ENCODE measurements at regions not wholly inside any gene's neighbourhood (a gene's known extent, or its start where the extent isn't known, plus 50 kb on each side); places are given as distances from the start of the nearest gene placed in this dataset.

GRCh38 chr6:1129131-1129530 is 182.8 kb upstream of the FOXQ1 start:
- Histone ChIP-seq H3F3A (ENCODE audit: low read depth) (no peaks in the 10 kb centered on the region), H2AFZ (replicated peaks) (no peak overlapping the region), H3K4me2 (no peak overlapping the region), H3K36me3 (no peaks in the 10 kb centered on the region), H3K4me1 (no peaks in the 10 kb centered on the region), H3K4me3 (no peak overlapping the region), H3K27me3 (no peaks in the 10 kb centered on the region), H3K9ac (no peak overlapping the region), H3K79me2 (ENCODE audit: low read depth) (no peaks in the 10 kb centered on the region), H3K9me3 (ENCODE audit: low read depth) (no peaks in the 10 kb centered on the region), H4K20me1 (ENCODE audit: low read depth) (no peaks in the 10 kb centered on the region), H3K27ac (no peak overlapping the region)
- TF ChIP-seq CTCF (IDR thresholded peaks at IDR 0.05) (no peak), EZH2phosphoT487 (IDR thresholded peaks at IDR 0.05) (no peak)
- DNase-seq (ENCODE audit: low spot score), result no peak
- no peak overlapping the region for H3K4me3 Mint-ChIP-seq
- peaks cover 2% of the 10 kb centered on the region for H3K9me3 Mint-ChIP-seq
- peaks cover 6% of the 10 kb centered on the region for H3K27me3 Mint-ChIP-seq (ENCODE audit: insufficient read depth, low read depth)
- no peaks in the 10 kb centered on the region for H3K36me3 Mint-ChIP-seq
- peaks cover 4% of the 10 kb centered on the region for H3K4me1 Mint-ChIP-seq
- peak overlapping the region; percentile 57 for H3K27ac Mint-ChIP-seq

GRCh38 chr6:1127597-1128288 is 184.2 kb upstream of the FOXQ1 start:
- H3K27ac Mint-ChIP-seq, result no peak overlapping the region
- H3K4me2 ChIP-seq, result no peak overlapping the region
- H3K36me3 Mint-ChIP-seq, result no peaks in the 10 kb centered on the region
- no peak overlapping the region for H3K4me3 ChIP-seq
- H3K4me3 Mint-ChIP-seq, result no peak overlapping the region
- H3K27ac ChIP-seq, result no peak overlapping the region
- no peak for DNase-seq (ENCODE audit: low spot score)
- H3K79me2 ChIP-seq (ENCODE audit: low read depth), result no peaks in the 10 kb centered on the region
- peaks cover 4% of the 10 kb centered on the region for H3K27me3 Mint-ChIP-seq (ENCODE audit: insufficient read depth, low read depth)
- no peak overlapping the region for H3K9ac ChIP-seq
- TF ChIP-seq EZH2phosphoT487 (IDR thresholded peaks at IDR 0.05) (no peak), CTCF (IDR thresholded peaks at IDR 0.05) (no peak), EZH2 (IDR thresholded peaks at IDR 0.05) (no peak)
- H3K9me3 Mint-ChIP-seq, result peaks cover 2% of the 10 kb centered on the region
- H3K4me1 ChIP-seq, result no peaks in the 10 kb centered on the region
- H3K27me3 ChIP-seq, result no peaks in the 10 kb centered on the region
- no peak overlapping the region for H2AFZ ChIP-seq (replicated peaks)
- H3F3A ChIP-seq (ENCODE audit: low read depth), result no peaks in the 10 kb centered on the region
- H3K36me3 ChIP-seq, result no peaks in the 10 kb centered on the region
- H4K20me1 ChIP-seq (ENCODE audit: low read depth), result no peaks in the 10 kb centered on the region
- H3K9me3 ChIP-seq (ENCODE audit: low read depth), result no peaks in the 10 kb centered on the region
- H3K4me1 Mint-ChIP-seq, result peaks cover 4% of the 10 kb centered on the region

- Histone ChIP-seq H3K9me3 (ENCODE audit: low read depth) (no peaks in the 10 kb centered on the region), H4K20me1 (ENCODE audit: low read depth) (no peaks in the 10 kb centered on the region), H3K4me2 (no peak overlapping the region), H3K79me2 (ENCODE audit: low read depth) (no peaks in the 10 kb centered on the region), H2AFZ (replicated peaks) (no peak overlapping the region), H3K36me3 (no peaks in the 10 kb centered on the region), H3K4me1 (no peaks in the 10 kb centered on the region), H3K27me3 (no peaks in the 10 kb centered on the region), H3K27ac (no peak overlapping the region), H3K9ac (no peak overlapping the region), H3K4me3 (no peak overlapping the region), H3F3A (ENCODE audit: low read depth) (no peaks in the 10 kb centered on the region)
- no peak for DNase-seq (ENCODE audit: low spot score)
- Mint-ChIP-seq H3K9me3 (peaks cover 2% of the 10 kb centered on the region), H3K27ac (no peak overlapping the region), H3K4me3 (no peak overlapping the region), H3K27me3 (ENCODE audit: insufficient read depth, low read depth) (peaks cover 4% of the 10 kb centered on the region), H3K36me3 (no peaks in the 10 kb centered on the region), H3K4me1 (peaks cover 4% of the 10 kb centered on the region)
- TF ChIP-seq EZH2 (IDR thresholded peaks at IDR 0.05) (no peak), EZH2phosphoT487 (IDR thresholded peaks at IDR 0.05) (no peak), CTCF (IDR thresholded peaks at IDR 0.05) (no peak)
Observed at GRCh38 chr6:1127129-1127528, 184.8 kb upstream of the FOXQ1 start.
